DOHH2 (cell line): ENCODE measurements at regions not wholly inside any gene's neighbourhood (a gene's known extent, or its start where the extent isn't known, plus 50 kb on each side); places are given as distances from the start of the nearest gene placed in this dataset.

Experiments
- H3F3A ChIP-seq: fragments of 200-600 bp; sonication (generic), shearing (Covaris generic); 2 replicates; pipeline ENCODE4 v1.6.0; 2016; ENCODE audit warnings: antibody characterized with exemption, mild to moderate bottlenecking; ENCODE audit not compliant: control insufficient read depth, insufficient read depth
- H3K27ac ChIP-seq: fragments of 200-600 bp; sonication (generic); 2 replicates; pipeline ENCODE4 v1.5.1; 2014; ENCODE audit warnings: low read depth, mild to moderate bottlenecking, low read length, moderate library complexity
- H3K27me3 ChIP-seq: fragments of 200-600 bp; sonication (generic); 2 replicates; pipeline ENCODE4 v1.6.1; 2014; ENCODE audit warnings: mild to moderate bottlenecking, low read length, mixed read lengths; ENCODE audit not compliant: control insufficient read depth
- H3K36me3 ChIP-seq: fragments of 200-600 bp; sonication (generic); 2 replicates; pipeline ENCODE4 v1.6.1; 2014; ENCODE audit warnings: mild to moderate bottlenecking, low read length, moderate library complexity, mixed read lengths; ENCODE audit not compliant: control insufficient read depth
- H3K4me1 ChIP-seq: fragments of 200-600 bp; sonication (generic); 2 replicates; pipeline ENCODE4 v1.6.1; 2014; ENCODE audit warnings: mild to moderate bottlenecking, low read length, mixed read lengths; ENCODE audit not compliant: control insufficient read depth
- H3K4me2 ChIP-seq: fragments of 200-600 bp; sonication (generic); 2 replicates; pipeline ENCODE4 v1.6.0; 2014; ENCODE audit warnings: mild to moderate bottlenecking, low read length, moderate library complexity
- H3K4me3 ChIP-seq: fragments of 200-600 bp; sonication (generic); 2 replicates; pipeline ENCODE4 v1.5.1; 2014; ENCODE audit warnings: mild to moderate bottlenecking, low read length, mixed read lengths
- H3K79me2 ChIP-seq: fragments of 200-600 bp; sonication (generic); 2 replicates; pipeline ENCODE4 v1.6.1; 2014; ENCODE audit warnings: mild to moderate bottlenecking, low read length, mixed read lengths; ENCODE audit not compliant: control insufficient read depth
- H3K9me2 ChIP-seq: fragments of 200-600 bp; sonication (generic); replicated peaks from 2 replicates; pipeline ENCODE4 v1.6.1; 2014; ENCODE audit warnings: mild to moderate bottlenecking, low read length, mixed read lengths; ENCODE audit not compliant: control insufficient read depth
- H3K9me3 ChIP-seq: fragments of 200-600 bp; sonication (generic); 2 replicates; pipeline ENCODE4 v1.6.1; 2014; ENCODE audit warnings: antibody characterized with exemption, low read length, mixed read lengths; ENCODE audit not compliant: control insufficient read depth, insufficient read depth
- H4K20me1 ChIP-seq: fragments of 200-600 bp; sonication (generic); 2 replicates; pipeline ENCODE4 v1.6.0; 2014; ENCODE audit warnings: low read depth, mild to moderate bottlenecking, antibody characterized with exemption, low read length, moderate library complexity; ENCODE audit not compliant: control insufficient read depth, insufficient read depth
- EZH2phosphoT487 ChIP-seq: fragments of 200-600 bp; sonication (generic); IDR thresholded peaks from 2 replicates; pipeline ENCODE4 v1.6.1; 2017; ENCODE audit warnings: borderline replicate concordance, mild to moderate bottlenecking, antibody characterized with exemption, low read length, moderate library complexity, mixed read lengths
- TF ChIP-seq, protein P1 (sequence below): fragments of 200-600 bp; sonication (generic); IDR thresholded peaks from one replicate; pipeline ENCODE4 v1.5.1; 2014; ENCODE audit warnings: antibody characterized with exemption, mild to moderate bottlenecking, low read depth, low read length; ENCODE audit not compliant: poor library complexity, severe bottlenecking

DNA sequence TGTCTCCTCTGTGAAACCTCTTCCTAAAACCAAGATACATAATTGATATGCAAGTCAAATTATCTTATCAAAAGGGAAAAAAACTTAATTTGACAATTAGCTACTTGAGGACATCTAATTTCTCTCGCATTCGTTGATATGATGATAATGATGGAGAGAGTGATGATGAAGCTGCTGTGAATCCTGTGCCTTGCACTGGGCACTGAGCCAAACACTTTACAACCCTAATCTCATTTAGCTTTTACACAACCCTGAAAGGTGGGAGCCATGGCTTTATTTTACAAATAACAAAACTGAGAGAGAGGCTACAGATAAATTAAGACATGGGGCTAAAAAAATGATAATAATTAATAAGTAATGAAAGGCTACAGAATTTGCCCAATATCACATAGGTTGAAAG is 176.0 kb downstream of the NOC3L start:
- H3F3A ChIP-seq, result no peaks in the 10 kb centered on the region
- H3K9me3 ChIP-seq, result no peaks in the 10 kb centered on the region
- H4K20me1 ChIP-seq, result no peaks in the 10 kb centered on the region
- no peaks in the 10 kb centered on the region for H3K36me3 ChIP-seq
- no peak overlapping the region for H3K4me2 ChIP-seq
- H3K9me2 ChIP-seq, result no peaks in the 10 kb centered on the region
- H3K27ac ChIP-seq, result no peak overlapping the region
- TF ChIP-seq, protein P1, sequence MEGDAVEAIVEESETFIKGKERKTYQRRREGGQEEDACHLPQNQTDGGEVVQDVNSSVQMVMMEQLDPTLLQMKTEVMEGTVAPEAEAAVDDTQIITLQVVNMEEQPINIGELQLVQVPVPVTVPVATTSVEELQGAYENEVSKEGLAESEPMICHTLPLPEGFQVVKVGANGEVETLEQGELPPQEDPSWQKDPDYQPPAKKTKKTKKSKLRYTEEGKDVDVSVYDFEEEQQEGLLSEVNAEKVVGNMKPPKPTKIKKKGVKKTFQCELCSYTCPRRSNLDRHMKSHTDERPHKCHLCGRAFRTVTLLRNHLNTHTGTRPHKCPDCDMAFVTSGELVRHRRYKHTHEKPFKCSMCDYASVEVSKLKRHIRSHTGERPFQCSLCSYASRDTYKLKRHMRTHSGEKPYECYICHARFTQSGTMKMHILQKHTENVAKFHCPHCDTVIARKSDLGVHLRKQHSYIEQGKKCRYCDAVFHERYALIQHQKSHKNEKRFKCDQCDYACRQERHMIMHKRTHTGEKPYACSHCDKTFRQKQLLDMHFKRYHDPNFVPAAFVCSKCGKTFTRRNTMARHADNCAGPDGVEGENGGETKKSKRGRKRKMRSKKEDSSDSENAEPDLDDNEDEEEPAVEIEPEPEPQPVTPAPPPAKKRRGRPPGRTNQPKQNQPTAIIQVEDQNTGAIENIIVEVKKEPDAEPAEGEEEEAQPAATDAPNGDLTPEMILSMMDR, result no peak
- TF ChIP-seq EZH2phosphoT487, result no peak
- no peaks in the 10 kb centered on the region for H3K79me2 ChIP-seq
- no peaks in the 10 kb centered on the region for H3K27me3 ChIP-seq
- no peak overlapping the region for H3K4me3 ChIP-seq
- no peaks in the 10 kb centered on the region for H3K4me1 ChIP-seq

DNA sequence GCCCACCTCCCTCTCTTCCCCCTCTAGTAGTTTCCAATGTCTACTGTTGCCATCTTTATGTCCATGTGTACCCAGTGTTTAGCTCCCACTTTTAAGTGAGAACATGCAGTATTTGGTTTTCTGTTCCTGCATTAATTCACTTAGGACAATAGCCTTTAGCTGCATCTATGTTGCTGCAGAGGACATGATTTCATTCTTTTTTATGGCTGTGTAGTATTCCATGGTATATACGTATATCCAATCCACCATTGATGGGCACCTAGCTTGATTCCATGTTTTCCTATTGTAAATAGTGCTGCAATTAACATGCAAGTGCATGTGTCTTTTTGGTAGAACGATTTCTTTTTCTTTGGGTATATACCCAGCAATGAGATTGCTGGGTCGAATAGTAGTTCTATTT is 170.4 kb downstream of the NOC3L start:
- peaks cover 13% of the 10 kb centered on the region for H3K27me3 ChIP-seq
- no peaks in the 10 kb centered on the region for H3K4me1 ChIP-seq
- no peaks in the 10 kb centered on the region for H3K36me3 ChIP-seq
- H3F3A ChIP-seq, result no peaks in the 10 kb centered on the region
- no peaks in the 10 kb centered on the region for H3K79me2 ChIP-seq
- no peaks in the 10 kb centered on the region for H3K9me2 ChIP-seq
- no peak overlapping the region for H3K4me3 ChIP-seq
- H3K4me2 ChIP-seq, result no peak overlapping the region
- no peaks in the 10 kb centered on the region for H3K9me3 ChIP-seq
- H4K20me1 ChIP-seq, result no peaks in the 10 kb centered on the region
- H3K27ac ChIP-seq, result no peak overlapping the region
- no peak for TF ChIP-seq EZH2phosphoT487
- TF ChIP-seq, protein P1, result no peak

- Histone ChIP-seq H4K20me1 (no peaks in the 10 kb centered on the region), H3K9me2 (no peaks in the 10 kb centered on the region), H3F3A (no peaks in the 10 kb centered on the region), H3K27me3 (peaks cover 13% of the 10 kb centered on the region), H3K79me2 (no peaks in the 10 kb centered on the region), H3K27ac (no peak overlapping the region), H3K4me3 (no peak overlapping the region), H3K9me3 (no peaks in the 10 kb centered on the region), H3K4me1 (no peaks in the 10 kb centered on the region), H3K4me2 (no peak overlapping the region), H3K36me3 (no peaks in the 10 kb centered on the region)
- TF ChIP-seq, protein P1, result no peak
- no peak for TF ChIP-seq EZH2phosphoT487
Measured at GRCh38 chr10:94192974-94193373, 169.8 kb downstream of the NOC3L start.
